Right lobe of liver (tissue), 6 donors: ENCODE measurements at regions not wholly inside any gene's neighbourhood (a gene's known extent, or its start where the extent isn't known, plus 50 kb on each side); places are given as distances from the start of the nearest gene placed in this dataset.
"Not testable (repeated sequence)": the region's sequence is repeated elsewhere in the genome, so short reads cannot be mapped to it uniquely, and the experiment has no call there.

Experiments used
- ATAC-seq, 4 donors: fragments of 200-7000 bp; cut with Tn5 transposase; one replicate each; pipeline ENCODE4 v1.9.1; 2020; ENCODE audit warnings: mild to moderate bottlenecking in 4 of 4, moderate library complexity in 4 of 4
- DNase-seq, 3 donors: peaks; one replicate each; pipeline ENCODE4 v3.0.0-alpha.2; 2020
- H3K27ac ChIP-seq, 3 donors: fragments of 200-600 bp; one replicate each; pipeline ENCODE4 v1.8.0; 2022
- H3K27me3 ChIP-seq, 2 donors: fragments of 200-600 bp; one replicate each; pipeline ENCODE4 v1.8.0; 2022
- H3K36me3 ChIP-seq, 4 donors: fragments of 200-600 bp; sonication (generic) in 1 of 4; one replicate each; pipeline versions ENCODE4 v1.5.1 to v1.8.0; 2017 to 2022; ENCODE audit warnings: control low read depth in 1 of 4
- H3K4me1 ChIP-seq, 4 donors: fragments of 200-600 bp; sonication (generic) in 1 of 4; one replicate each; pipeline versions ENCODE4 v1.5.1 to v1.8.0; 2017 to 2022; ENCODE audit warnings: control low read depth in 1 of 4
- H3K4me3 ChIP-seq, 3 donors: fragments of 200-600 bp; one replicate each; pipeline ENCODE4 v1.8.0; 2022
- H3K9me3 ChIP-seq, 4 donors: fragments of 200-600 bp; sonication (generic) in 1 of 4; one replicate each; pipeline versions ENCODE4 v1.5.1 to v1.8.0; 2017 to 2022; ENCODE audit warnings: control low read depth in 1 of 4
- CTCF ChIP-seq, 4 donors: fragments of 200-600 bp in 3 of 4; fragments of 450-650 bp in 1 of 4; IDR thresholded peaks; one replicate each; pipeline versions ENCODE4 v1.5.1 to v1.8.0; 2016 to 2022; ENCODE audit warnings: antibody characterized with exemption in 4 of 4, mild to moderate bottlenecking in 2 of 4
- POLR2A ChIP-seq: fragments of 450-650 bp; IDR thresholded peaks from one replicate; pipeline ENCODE4 v1.6.1; 2017; ENCODE audit warnings: antibody characterized with exemption, mild to moderate bottlenecking
- WGBS: methylation state at CpG from one replicate; pipeline ENCODE4 v1.1.6; 2018; ENCODE audit warnings: low coverage, low lambda C conversion rate; ENCODE audit not compliant: insufficient coverage; ENCODE audit errors: missing lambda C conversion rate; 5-methylcytosine and 5-hydroxymethylcytosine counted together
- intact Hi-C, 2 donors: fragments of 100-400 bp; cut with DNase I; formaldehyde crosslinking; loops; one replicate each; pipeline versions ENCODE4 v1.11.2 to v1.14.1; 2022
- donor health status: DM: no; HTN: yes; CAD: no.
- donor health status: DM: no; HTN: no; CAD: no.
- donor health status: DM: no; HTN: no; CAD: no.
- donor health status: DM: no; HTN: yes; CAD: no.
- donor health status: DM: no; HTN: yes; CAD: no.

GRCh38 chr3:110512961-110513360, 558.7 kb upstream of the NECTIN3 start:
- no peaks in the 10 kb centered on the region for H3K4me1 ChIP-seq
- H3K9me3 ChIP-seq: no peaks in the 10 kb centered on the region
- no peaks in the 10 kb centered on the region for H3K27me3 ChIP-seq
- no peak for ATAC-seq
- no peak overlapping the region for H3K4me3 ChIP-seq
- 70% methylated on average over 2 of the region's 3 CpGs for WGBS
- intact Hi-C loops: no loop called here
- no peak for TF ChIP-seq CTCF (IDR thresholded peaks at IDR 0.05)
- no peak for TF ChIP-seq POLR2A
- H3K27ac ChIP-seq: no peak overlapping the region
- no peak for DNase-seq
- no peaks in the 10 kb centered on the region for H3K36me3 ChIP-seq

DNA sequence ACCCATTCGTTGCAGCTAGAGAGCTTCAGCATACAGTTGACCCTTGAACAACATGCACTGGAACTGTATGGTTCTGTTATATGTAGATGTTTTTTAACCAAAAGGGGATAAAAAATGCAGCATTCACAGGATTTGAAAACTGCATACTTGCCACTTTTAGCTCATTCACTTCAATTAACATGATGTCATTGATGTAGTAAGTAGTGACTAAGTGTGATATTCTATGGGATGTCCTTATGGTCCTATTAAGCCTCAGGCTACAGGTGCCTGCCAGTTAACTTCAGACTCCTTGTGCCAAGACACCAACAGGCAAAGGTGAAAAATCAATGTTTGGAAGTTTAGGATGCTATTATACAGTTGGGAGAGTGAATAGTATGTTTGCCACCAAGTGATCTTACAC, 553.6 kb upstream of the NECTIN3 start:
- no peak for ATAC-seq
- Histone ChIP-seq H3K27ac (no peak overlapping the region), H3K36me3 (no peaks in the 10 kb centered on the region), H3K4me3 (no peak overlapping the region), H3K4me1 (no peaks in the 10 kb centered on the region), H3K9me3 (no peaks in the 10 kb centered on the region), H3K27me3 (no peaks in the 10 kb centered on the region)
- intact Hi-C loops: no loop called here
- no peak for TF ChIP-seq CTCF (IDR thresholded peaks at IDR 0.05)
- no peak for TF ChIP-seq POLR2A
- 27% methylated on average over 1 of the region's 1 CpG for WGBS
- no peak for DNase-seq

DNA sequence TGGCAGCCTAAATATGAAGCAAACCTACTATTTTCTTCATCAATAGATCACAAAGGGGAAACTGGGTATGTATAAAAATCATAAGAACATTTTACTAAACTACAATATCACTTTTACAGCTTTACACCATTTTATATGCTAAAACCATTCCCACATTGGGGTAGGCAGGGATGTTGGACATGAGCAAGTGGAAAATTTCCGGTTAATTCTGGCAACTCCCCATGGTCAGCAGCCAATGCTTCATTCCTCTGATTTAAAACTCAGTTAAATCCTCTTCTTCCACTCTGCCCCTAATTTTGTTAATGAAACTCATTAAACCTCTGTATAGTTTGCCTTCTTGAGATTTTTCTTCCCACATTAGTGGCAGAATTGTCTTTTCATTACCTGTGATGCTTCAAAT, 552.5 kb upstream of the NECTIN3 start:
- TF ChIP-seq POLR2A: no peak
- TF ChIP-seq CTCF (IDR thresholded peaks at IDR 0.05): no peak
- DNase-seq (no peak), ATAC-seq (no peak)
- H3K27me3 ChIP-seq: no peaks in the 10 kb centered on the region
- 70% methylated on average over 1 of the region's 1 CpG for WGBS
- H3K9me3 ChIP-seq: no peaks in the 10 kb centered on the region
- intact Hi-C loops: no loop called here
- no peaks in the 10 kb centered on the region for H3K36me3 ChIP-seq
- H3K27ac ChIP-seq: no peak overlapping the region
- no peaks in the 10 kb centered on the region for H3K4me1 ChIP-seq
- H3K4me3 ChIP-seq: no peak overlapping the region

- no peaks in the 10 kb centered on the region for H3K4me1 ChIP-seq
- WGBS: 89% methylated on average over 2 of the region's 2 CpGs
- no peaks in the 10 kb centered on the region for H3K36me3 ChIP-seq
- no peak overlapping the region for H3K4me3 ChIP-seq
- no peak overlapping the region for H3K27ac ChIP-seq
- H3K27me3 ChIP-seq: no peaks in the 10 kb centered on the region
- intact Hi-C loops: no loop called here
- ATAC-seq: no peak
- TF ChIP-seq POLR2A: no peak
- TF ChIP-seq CTCF (IDR thresholded peaks at IDR 0.05): no peak
- no peak for DNase-seq
- H3K9me3 ChIP-seq: no peaks in the 10 kb centered on the region
Measured at GRCh38 chr3:110521019-110521418, 550.6 kb upstream of the NECTIN3 start.

DNA sequence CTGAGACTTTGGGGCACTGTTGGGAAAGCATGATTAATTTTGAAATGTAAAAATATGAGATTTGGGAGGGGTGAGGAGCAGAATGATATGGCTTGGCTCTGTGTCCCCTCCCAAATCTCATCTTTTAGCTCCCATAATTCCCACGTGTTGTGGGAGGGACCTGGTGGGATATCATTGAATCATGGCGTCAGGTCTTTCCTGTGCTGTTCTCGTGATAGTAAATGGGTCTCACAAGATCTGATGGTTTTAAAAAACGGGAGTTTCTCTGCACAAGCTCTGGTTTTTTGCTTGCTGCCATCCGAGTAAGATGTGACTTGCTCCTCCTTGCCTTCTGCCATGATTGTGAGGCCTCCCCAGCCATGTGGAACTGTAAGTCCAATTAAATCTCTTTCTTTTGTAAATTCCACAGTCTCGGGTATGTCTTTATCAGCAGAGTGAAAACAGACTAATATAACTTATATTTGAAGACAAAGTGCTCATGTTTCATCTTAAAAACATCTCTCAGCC, 546.0 kb upstream of the NECTIN3 start:
- H3K27ac ChIP-seq, intact Hi-C loops, DNase-seq, H3K27me3 ChIP-seq, H3K9me3 ChIP-seq, H3K36me3 ChIP-seq, H3K4me1 ChIP-seq, ATAC-seq, H3K4me3 ChIP-seq: not testable (repeated sequence)
- 69% methylated on average over 4 of the region's 6 CpGs for WGBS
